ENCODE measurements at regions not wholly inside any gene's neighbourhood (a gene's known extent, or its start where the extent isn't known, plus 50 kb on each side); places are given as distances from the start of the nearest gene placed in this dataset.

DNA sequence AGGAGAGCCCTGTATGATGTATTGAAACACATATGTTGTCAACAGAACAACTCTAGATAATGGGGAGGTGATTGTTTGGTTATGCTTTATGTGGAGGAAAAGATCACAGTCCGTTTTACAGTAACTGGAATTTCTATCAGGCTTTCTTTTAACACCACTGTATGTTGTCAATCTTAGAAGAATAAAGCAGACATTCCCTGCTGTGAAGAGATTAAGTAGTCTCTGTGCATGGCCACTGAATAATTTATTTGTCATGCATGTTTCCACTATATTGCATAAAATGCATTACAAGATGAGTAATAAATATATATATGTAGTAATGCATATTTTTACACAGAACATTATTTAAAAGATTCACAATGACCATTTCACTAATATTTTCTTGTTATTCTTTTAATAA lies 440.0 kb downstream of the ANKRD7 start:
- no peak for DNase-seq (ENCODE audit: low read depth)
- Histone ChIP-seq H3K27me3 (ENCODE audit: control insufficient read depth, insufficient read depth, low read length) (no peaks in the 10 kb centered on the region), H3K4me3 (ENCODE audit: low read depth, low read length) (no peak overlapping the region), H3K36me3 (ENCODE audit: control insufficient read depth, insufficient read depth, low read length) (no peaks in the 10 kb centered on the region)
- TF ChIP-seq, protein P1, sequence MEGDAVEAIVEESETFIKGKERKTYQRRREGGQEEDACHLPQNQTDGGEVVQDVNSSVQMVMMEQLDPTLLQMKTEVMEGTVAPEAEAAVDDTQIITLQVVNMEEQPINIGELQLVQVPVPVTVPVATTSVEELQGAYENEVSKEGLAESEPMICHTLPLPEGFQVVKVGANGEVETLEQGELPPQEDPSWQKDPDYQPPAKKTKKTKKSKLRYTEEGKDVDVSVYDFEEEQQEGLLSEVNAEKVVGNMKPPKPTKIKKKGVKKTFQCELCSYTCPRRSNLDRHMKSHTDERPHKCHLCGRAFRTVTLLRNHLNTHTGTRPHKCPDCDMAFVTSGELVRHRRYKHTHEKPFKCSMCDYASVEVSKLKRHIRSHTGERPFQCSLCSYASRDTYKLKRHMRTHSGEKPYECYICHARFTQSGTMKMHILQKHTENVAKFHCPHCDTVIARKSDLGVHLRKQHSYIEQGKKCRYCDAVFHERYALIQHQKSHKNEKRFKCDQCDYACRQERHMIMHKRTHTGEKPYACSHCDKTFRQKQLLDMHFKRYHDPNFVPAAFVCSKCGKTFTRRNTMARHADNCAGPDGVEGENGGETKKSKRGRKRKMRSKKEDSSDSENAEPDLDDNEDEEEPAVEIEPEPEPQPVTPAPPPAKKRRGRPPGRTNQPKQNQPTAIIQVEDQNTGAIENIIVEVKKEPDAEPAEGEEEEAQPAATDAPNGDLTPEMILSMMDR (IDR thresholded peaks at IDR 0.05; ENCODE audit: insufficient read depth, low read length, poor library complexity, severe bottlenecking), result no peak

DNA sequence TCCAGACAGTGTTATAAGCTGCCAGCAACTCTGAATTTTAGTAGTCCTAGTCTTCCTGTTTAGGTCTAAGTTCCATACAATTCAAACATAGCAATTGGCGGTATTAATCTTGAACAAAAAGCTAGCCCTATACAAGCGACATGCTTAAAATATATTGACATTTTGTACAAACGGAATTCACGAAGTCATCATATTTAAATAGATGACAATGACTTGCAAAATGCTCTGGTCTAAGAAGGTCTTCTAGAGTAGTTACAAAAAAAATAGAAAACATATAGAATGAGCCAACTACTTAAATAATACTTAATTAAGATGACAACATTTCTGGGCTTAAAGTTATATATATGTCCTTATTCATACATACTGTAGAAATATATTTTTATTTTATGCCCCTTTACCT lies 446.6 kb downstream of the ANKRD7 start:
- Histone ChIP-seq H3K36me3 (ENCODE audit: control insufficient read depth, insufficient read depth, low read length) (no peaks in the 10 kb centered on the region), H3K4me3 (ENCODE audit: low read depth, low read length) (no peak overlapping the region), H3K27me3 (ENCODE audit: control insufficient read depth, insufficient read depth, low read length) (no peaks in the 10 kb centered on the region)
- TF ChIP-seq, protein P1 (IDR thresholded peaks at IDR 0.05; ENCODE audit: insufficient read depth, low read length, poor library complexity, severe bottlenecking), result no peak
- DNase-seq (ENCODE audit: low read depth), result no peak

DNA sequence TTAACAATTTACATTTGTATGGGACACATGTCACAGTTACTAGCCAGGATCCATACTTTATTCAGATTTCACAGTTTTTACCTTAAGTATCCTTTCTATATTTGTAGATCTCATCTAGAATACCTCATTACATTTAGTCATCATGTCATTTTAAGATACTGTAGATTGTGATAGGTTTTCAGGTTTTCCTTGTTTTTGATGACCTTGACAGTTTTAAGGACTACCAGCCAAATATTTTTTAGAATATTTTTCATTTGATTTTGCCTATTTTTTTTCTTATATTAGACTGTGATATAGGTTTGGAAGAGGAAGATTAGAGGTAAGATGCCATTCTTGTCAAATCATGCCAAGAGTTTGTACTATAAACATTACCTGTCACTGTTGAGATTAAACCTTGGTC lies 460.3 kb downstream of the ANKRD7 start:
- Histone ChIP-seq H3K27me3 (ENCODE audit: control insufficient read depth, insufficient read depth, low read length) (no peaks in the 10 kb centered on the region), H3K36me3 (ENCODE audit: control insufficient read depth, insufficient read depth, low read length) (no peaks in the 10 kb centered on the region), H3K4me3 (ENCODE audit: low read depth, low read length) (no peak overlapping the region)
- DNase-seq (ENCODE audit: low read depth), result no peak
- TF ChIP-seq, protein P1 (IDR thresholded peaks at IDR 0.05; ENCODE audit: insufficient read depth, low read length, poor library complexity, severe bottlenecking), result no peak

DNA sequence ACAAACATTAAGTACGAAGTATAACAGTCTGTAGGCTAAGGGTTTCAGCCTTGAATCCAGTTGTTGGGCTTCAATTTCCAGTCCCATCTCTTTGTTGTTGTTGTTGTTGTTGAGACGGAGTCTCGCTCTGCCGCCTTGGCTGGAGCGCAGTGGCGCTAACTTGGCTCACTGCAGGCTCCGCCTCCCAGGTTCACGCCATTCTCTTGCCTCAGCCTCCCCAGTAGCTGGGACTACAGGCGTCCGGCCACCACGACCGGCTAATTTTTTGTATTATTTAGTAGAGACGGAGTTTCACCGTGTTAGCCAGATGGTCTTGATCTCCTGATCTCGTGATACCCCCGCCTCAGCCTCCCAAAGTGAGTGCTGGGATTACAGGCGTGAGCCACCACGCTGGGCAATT lies 464.9 kb downstream of the ANKRD7 start:
- no peaks in the 10 kb centered on the region for H3K36me3 ChIP-seq (ENCODE audit: control insufficient read depth, insufficient read depth, low read length)
- no peak overlapping the region for H3K4me3 ChIP-seq (ENCODE audit: low read depth, low read length)
- DNase-seq (ENCODE audit: low read depth), result no peak
- TF ChIP-seq, protein P1 (IDR thresholded peaks at IDR 0.05; ENCODE audit: insufficient read depth, low read length, poor library complexity, severe bottlenecking), result no peak
- H3K27me3 ChIP-seq (ENCODE audit: control insufficient read depth, insufficient read depth, low read length), result no peaks in the 10 kb centered on the region

DNA sequence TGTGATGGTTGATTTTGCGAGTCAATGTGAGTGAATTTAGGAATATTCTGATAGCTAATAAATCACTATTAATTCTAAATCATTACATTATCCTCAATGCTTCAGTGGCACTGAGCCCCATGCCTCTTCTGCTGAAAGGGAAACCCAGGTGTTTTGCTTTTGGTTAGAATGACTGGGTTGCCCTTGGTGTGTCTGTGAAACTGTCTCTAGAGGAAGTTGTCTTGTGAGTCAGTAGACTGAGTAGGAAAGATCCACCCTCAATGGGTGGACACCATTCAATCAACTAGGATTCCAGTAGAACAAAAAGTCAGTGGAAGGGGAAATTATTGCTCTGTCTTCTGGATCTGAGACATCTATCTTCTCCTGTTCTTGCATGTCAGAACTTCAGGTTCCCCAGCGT lies 472.4 kb downstream of the ANKRD7 start:
- H3K36me3 ChIP-seq (ENCODE audit: control insufficient read depth, insufficient read depth, low read length), result no peaks in the 10 kb centered on the region
- H3K27me3 ChIP-seq (ENCODE audit: control insufficient read depth, insufficient read depth, low read length), result no peaks in the 10 kb centered on the region
- TF ChIP-seq, protein P1 (IDR thresholded peaks at IDR 0.05; ENCODE audit: insufficient read depth, low read length, poor library complexity, severe bottlenecking), result no peak
- H3K4me3 ChIP-seq (ENCODE audit: low read depth, low read length), result no peak overlapping the region
- DNase-seq (ENCODE audit: low read depth), result no peak

DNA sequence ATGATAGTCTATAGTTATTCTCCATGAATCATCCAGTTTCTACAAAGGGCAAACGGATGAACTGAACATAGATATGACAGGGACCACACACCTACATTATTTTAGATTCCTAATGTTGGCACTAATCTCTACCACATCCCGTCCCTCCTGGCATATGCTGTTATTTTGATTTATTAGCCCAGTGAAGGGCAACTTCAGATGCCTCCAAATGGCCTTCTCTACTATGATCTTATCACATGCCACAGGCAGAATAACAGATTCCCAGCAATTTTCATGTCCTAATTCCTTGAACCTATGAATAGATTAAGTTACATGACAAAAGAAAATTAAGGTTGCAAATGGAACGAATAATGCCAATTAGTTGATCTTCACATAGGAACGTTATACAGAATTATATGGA lies 474.7 kb downstream of the ANKRD7 start:
- no peak overlapping the region for H3K4me3 ChIP-seq (ENCODE audit: low read depth, low read length)
- TF ChIP-seq, protein P1 (IDR thresholded peaks at IDR 0.05; ENCODE audit: insufficient read depth, low read length, poor library complexity, severe bottlenecking), result no peak
- no peaks in the 10 kb centered on the region for H3K36me3 ChIP-seq (ENCODE audit: control insufficient read depth, insufficient read depth, low read length)
- no peak for DNase-seq (ENCODE audit: low read depth)
- no peaks in the 10 kb centered on the region for H3K27me3 ChIP-seq (ENCODE audit: control insufficient read depth, insufficient read depth, low read length)
